ENCODE measurements at regions not wholly inside any gene's neighbourhood (a gene's known extent, or its start where the extent isn't known, plus 50 kb on each side); places are given as distances from the start of the nearest gene placed in this dataset.
A peak's percentile ranks its signal among the peaks of the same experiment; 100 is the strongest.

DNA sequence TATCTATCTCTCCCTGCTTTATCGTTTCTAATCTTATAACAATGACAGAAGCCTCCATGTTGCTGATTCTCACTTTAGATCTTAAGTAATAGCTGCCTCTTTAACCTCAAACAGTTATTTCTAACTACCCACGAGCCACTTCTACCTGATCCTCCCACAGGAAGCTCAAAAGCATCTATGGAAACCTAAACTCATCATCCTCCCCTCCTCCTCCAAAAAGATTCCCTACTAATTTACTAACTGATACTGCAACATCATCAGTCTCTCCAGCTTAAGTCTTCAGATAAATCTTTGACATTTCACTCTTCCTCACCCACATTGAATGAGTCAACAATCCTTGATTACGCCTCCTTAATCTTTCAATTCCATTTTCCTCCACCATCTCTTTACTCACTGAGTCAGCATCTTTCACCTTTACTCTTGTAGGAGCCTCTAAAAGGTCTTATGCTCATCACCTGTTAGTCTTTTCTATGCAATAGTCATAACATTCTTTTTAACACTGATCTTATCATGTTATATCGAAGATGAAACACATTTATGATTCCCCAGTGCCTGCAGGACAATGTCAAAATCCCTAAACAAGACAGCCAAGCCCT lies 526.7 kb upstream of the CDH4 start:
- DNase-seq = no peak

DNA sequence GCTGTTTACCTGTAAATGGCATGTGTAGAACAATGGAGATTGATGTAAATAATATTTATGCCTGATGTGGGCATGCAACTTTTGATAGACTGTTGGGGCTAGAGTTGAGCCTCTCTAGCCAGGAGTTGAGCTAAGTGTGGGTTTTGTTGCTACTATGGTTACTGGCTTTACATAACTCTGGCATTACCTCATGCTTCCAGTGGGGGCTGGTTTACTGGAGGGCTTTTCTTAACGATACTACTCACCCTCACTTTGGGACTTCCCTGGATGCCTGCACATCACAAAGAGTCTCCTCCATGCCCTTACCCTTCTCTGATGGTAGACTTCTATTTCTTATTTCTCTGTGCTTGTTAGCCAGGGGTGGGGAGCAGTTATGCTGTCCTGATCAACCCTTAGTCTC lies 524.6 kb upstream of the CDH4 start:
- no peak for DNase-seq

DNA sequence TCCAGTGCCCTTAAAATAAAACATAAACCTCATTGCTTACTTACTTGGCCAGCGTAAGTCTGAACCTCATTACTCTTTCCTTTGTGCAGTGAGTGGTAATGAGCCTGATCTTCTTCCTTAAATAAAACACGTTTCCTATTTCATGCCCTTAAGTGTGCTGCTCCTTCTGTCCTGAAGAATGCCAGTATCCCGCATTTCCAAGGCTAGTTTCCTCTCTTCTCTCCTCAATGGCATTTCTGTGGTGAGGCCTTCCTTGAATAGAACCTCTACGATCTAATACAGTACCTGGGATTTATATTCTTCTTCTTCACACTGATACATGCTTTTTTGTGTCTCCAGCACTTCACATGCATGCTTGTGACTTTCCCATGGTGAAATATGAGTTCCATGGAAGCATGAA lies 523.4 kb upstream of the CDH4 start:
- DNase-seq = no peak

DNA sequence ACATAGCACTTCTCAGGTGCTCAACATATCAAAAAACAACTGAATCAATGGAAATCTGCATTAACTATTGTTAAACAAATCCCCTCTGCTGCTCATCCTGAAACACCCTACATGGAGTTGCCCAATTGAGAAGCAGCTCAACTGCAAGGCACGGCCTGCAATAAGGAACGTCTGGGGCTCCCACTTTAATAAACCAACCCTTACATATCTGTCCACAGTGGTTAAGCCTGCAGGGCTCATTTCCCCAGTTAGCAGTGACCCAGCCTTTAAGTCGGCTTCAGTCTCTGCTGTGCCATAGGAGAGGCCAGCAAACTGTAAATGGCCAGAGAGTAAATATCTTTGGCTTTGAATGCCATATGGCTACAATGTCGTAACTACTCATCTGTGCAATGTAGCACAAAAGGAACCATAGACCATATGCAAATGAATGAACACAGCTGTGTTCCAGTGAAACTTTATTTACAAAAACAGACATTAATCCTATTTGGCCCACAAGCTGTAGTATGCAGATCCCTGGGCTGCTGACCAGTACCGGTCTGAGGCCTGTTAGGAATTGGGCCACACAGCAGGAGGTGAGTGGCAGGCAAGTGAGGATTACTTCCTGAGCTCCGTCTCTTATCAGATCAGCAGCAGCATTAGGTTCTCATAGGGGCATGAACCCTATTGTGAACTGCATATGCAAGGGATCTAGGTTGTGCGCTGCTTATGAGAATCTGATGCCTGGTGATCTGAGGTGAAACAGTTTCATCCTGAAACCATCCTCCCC lies 522.7 kb upstream of the CDH4 start:
- no peak for DNase-seq

DNA sequence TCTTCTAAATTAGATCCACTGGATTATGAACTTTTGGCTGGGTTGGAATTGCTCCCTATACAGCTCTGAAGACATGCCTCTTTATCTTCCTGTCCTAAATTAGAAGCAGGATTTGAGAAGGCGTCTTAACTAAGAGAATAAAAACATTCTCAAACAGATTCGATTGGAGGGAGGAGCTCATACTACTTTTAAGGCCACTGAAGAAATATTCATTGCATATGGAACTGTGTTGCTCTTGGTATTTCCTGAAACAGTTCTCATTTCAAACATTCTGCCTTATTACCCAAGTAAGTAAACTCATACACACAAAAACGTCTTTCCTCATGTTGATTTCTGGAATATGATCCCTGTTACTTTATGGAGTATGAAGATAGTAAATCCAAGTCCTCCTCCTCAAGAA lies 519.7 kb upstream of the CDH4 start:
- peak; percentile 45 for DNase-seq

DNA sequence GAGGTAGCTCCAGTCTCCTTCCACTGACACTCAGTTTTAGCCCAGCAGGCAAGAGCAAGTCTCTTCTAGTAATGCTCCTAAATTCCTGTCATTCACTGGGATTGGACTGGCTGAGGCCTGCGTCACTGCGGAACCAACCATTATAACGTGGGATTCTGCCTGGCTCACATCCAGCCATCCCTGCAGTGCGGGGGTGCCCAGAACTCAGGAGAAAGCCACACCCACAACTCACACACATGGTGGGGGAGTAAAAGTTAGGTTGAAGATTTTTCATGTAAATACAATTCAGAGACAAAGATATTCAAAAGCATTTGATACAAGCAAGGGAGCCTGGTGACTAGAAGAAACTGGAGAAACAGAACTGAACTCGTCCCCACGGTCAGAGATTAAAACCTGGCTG lies 504.0 kb upstream of the CDH4 start:
- DNase-seq = no peak

DNA sequence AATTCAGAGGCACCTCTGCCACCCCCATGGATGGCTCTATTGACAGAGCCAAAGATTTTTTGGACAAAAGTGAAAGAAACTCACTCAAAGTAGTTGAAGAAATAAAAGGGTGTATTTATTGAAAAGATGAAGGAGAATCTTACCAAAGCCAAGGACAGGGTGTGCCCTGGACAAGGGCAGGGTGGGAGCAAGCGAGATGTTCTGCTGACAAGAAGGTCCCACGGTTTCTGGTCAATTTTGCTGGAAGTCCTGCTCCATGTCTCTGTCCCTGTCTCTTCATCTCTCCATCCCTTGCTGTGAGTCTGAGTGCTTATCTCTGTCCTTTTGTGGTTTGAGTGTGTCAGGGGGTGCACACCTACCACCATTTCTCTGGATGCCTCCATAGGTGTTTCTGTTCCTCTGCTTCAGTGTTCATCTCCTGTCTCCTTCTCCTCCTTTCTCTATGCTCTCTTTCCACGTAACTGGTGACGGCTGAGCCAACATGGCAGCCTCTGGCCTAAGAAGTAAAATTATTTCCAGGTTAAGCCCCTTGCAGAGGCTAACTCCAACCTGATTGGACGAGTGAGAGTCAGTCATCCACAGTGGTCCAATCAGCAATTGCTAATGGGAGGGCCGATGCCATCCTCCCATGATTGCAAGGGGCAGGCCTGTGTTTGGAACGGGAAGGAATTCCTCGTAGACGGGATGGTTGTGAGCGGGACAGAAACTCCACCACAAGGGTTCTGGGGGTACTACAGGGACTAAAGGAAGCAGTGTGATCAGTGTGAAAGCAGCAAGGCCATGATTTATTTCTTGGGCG lies 502.1 kb upstream of the CDH4 start:
- DNase-seq = no peak

DNA sequence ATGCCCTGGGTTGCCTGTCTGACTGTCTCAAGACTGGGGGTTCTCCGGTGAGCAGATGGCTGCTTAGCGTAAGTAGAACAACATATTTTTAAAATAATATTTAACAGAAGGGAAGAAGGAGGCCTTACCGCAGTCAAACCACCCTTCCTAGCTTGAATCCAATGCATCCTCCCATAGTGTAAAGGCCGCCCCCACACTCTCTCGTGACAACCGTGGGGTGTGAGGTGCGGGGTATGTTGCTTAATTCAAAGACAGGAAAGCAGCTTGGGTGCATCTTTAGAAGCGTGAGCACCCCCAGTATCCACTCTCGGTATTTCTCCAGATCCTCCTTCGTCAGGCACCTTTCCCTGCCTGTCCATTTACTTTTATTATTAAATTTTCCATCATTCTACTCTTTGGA lies 501.2 kb upstream of the CDH4 start:
- DNase-seq = no peak

DNA sequence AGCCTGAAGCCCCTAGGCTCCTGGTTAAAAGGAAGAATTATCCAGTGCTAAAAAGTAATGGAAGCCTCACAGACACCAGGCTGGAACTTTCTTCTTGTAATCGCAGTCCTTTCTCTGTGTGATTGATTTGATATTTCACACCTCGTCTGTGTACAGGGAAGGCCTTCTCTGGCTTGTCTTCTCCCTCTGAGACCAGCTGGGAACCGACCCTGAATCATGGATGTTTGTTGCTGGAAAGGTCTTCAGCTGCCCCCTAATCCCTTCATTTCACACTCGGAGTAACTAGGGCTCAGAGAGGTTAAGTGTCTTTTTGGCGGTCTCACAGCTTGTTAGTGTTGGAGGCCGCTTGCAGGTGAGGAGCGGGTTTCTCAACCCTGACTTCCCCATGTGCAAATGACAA lies 500.2 kb upstream of the CDH4 start:
- no peak for DNase-seq

DNA sequence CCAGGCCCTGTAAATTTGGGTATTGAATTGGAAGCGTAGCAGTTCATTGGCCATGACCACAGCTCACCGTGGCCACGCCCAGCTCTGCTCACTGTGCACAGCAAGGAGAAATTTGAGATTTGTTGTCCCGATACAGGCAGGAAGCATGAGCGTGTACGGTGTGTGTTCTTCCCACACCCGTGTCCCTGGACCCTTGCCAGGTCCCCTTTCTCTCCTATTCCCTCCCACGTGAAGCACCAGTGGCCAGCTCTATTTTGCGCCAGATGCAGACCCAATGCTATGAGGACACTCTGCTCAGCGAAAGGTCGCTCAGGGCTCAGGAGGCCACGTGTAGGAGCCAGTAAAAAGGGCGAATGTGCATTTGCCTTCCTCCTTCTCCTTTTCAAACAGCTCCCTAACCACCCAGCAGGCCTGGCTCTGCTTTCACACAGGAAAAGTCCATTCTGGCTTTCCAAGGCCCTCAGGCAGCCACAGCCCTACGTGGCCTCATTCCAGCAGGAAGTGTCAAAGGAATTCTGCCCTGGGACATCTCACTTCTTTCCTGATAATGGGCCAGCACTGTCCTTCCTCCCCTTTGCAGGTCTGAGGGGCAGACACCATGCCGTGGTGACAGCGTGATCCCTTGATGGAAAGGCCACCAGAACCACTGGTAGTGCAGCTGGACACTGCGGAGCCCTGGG lies 499.2 kb upstream of the CDH4 start:
- no peak for DNase-seq

DNA sequence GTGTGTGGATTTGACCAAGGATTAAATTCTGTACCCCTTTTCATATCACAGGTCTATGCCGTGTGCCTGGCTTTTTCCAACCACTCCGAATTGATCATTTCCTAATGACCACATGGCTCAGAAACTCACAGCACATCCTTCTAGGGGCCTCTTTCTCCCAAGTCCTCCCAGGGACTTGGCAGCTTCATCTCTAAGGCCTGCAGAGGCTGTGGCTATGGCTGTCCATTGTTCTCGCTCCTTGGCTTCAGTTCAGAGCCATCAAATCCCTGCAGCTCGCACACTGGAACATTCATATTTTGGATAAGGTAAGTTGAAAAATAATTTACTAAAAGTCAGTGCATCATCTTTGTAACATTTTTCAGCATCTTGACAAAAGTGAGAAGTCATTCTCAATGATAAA lies 497.2 kb upstream of the CDH4 start:
- no peak for DNase-seq

DNA sequence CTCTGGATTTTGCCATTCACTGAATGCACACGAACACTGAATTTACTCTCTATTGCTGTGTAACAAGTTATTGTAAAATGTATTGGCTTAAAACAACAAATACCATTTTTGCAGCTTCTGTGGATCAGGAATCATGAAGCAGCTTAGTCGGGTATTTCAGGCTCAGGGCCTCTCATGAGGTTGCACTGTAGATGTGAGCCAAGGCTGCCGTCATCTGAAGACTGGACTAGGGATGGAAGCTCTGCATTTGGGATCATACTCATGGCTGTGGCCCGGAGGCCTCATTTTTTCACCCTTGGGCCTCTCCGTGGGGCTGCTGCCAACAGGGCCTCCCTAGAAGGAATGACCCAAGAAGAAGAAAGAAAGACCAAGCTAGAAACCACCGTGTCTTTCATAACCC lies 492.4 kb upstream of the CDH4 start:
- DNase-seq = no peak

DNA sequence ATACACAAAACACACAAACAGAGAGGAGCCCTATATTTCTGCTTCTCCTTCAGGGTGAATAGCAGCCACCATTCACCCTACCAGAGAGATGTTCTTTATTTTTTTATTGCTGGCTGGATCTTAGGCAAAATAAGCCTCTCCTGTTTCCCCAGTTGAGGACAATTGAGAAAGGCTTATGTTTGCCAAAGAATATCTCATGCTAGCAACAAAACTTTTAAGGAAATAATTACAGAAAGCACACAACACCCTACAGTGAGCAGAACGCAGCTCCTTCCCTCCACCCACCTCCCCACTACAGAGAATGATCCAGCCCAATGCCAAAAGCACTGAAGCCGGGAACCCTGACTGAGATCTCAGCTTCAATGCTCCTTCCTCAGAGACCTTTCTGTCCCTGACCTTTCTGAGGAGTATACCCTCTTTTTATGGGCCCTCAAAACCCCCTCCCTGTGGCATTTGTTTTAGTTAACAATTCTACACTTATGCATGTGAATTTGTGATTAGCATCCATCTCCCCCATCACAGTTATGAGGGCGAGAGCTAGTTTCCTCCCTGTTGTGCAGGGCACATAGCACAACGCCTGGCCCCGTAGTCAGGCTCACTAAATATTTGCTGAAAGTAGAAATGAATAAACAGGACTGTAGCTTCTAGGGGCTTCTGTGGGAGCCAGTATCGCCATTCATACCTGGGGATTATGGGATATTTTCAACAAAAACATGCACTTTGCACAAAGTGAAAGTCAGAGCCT lies 491.6 kb upstream of the CDH4 start:
- DNase-seq = no peak

DNA sequence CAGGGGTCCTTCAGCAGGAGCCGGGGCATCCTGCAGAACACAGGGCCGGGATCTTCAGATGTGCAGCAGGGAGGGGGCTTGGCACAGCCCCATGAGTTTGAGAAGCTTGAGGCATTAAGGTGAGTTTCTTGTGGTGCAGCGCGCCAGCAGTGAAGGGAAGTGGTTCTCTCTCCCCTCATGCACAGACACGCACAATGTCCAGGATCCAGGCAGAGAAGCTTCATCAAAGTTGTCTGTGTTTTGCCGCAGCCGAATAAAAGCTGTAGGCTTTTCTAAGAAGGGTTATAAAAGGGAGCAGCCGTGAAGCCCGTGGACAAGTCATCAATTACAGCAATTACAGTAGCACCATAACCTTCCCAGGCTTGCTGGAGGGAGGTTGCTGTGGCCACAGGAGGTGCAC lies 491.0 kb upstream of the CDH4 start:
- DNase-seq = no peak

DNA sequence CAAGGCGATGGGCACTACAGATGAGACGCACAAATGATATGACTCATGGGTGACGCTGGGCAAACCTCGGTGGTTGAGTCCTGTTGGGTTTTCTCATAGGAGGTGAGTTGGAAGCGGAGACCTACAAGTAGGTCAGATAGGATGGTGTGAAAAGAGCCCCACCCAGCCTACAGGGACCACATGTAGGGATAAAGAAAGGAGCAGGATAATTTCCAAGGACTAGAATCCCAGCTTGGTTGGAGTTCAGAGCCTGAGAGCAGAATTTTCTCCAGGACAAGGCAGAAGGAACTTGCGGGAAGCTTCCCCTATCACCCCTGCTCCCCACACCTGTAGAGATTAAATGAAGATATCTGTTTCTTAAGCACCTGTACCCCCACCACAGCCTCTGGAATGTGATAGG lies 489.7 kb upstream of the CDH4 start:
- no peak for DNase-seq

DNA sequence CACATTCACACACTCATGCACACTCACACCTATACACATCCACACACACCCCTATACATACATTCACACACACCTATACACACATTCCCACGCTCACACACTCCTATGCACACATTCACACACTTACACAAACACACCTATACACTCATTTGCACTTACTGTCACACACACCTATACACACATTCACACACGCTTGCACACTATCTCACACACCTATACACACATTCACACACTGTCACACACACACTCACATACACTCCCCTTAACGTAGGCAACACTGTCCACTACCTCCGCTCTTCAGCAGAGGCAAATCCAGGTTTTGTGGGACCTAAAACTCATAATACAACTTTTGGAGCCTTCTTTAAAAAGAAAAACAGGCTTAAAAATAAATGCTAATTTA lies 487.7 kb upstream of the CDH4 start:
- DNase-seq = no peak

DNA sequence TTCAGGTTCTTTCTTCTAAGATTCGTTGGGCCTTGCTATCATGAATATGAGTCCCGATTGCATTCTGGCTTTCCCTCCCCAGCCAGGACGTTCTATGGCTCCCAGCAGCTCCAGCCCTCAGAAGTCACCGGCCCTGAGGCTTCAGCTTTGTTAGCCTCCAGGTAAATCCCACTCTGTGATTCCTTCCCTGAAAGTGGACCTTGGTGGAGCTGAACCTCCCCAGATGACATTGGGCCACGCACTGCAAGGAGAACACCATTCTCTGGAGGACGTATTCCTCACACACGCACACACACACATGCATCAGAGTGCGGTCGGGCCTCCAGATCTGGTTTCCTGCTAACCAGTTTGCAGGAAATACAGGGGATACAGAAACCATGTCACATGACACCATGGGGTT lies 487.3 kb upstream of the CDH4 start:
- DNase-seq = no peak

DNA sequence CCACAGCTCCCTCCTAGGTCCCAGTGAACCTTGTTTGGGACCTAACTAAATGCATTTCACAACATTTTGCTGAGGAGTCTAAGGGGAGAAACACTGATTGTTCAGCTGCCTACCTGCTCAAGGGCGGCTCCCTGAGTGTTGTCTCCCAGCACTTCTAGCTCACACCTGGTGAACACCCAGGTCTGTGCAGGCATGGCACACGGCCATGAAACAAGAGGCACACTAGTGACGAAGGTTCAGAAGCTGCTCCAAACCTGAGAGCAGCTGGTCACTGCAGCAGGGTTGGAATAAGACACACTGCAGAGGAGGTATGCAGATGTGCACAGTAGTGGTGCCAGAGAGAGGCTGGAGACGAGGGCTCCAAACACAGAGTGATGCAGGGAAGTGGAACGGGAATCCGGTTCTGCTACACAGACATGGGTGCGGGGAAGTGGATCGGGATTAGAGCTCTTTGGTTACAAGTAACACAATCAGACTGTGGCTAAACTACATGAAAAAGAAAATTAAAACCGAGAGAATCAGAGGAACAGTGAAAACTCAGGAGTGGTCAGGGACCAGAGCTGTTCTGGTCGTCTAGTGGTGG lies 486.1 kb upstream of the CDH4 start:
- DNase-seq = peak; percentile 37

DNA sequence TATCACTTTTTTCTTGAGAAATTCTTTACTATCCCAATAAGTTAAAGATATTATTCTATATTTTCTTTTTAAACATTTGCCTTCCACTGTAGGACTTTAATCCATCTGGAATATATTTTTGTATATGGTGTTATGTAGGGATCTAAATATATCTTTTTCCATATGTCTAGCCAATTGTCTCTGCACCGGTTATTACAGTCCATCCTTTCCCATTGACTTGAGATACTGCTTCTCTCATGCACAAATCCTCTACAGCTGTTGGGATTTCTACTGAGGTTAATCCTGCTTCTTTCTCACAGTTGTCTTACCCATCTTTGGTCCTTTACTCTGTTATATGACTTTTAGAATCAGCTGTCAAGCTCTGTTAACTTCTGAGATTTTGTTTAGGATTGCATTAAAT lies 483.8 kb upstream of the CDH4 start:
- no peak for DNase-seq

DNA sequence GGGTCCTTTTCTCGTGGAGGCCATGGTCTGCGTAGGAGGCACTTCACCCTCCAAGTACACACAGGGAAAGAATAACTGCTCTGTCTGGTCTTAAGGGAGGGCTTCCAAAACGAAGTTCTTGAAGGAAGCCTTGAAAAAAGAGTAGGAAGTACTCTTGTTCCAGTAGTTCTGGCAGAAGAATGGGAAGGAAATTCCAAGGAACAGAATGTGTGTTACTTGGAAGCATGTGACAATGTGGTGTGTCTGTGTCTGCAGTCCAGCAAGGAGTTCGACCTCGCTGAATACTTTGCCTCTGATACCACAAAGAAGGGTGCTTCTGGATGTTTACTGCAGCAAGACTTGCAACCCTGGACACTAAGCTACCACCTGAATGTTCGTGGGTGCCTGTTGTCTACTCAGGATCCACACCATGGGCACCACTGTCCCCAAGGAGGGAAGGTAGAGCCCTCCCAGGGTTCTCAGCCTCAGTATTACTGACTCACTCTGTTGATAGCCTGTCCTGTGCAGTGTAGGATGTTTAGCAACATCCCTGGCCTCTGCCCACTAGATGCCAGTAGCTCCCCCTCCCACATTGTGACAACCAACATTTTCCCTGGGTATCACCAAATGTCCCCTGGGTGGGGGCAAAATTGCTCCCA lies 471.6 kb upstream of the CDH4 start:
- no peak for DNase-seq

DNA sequence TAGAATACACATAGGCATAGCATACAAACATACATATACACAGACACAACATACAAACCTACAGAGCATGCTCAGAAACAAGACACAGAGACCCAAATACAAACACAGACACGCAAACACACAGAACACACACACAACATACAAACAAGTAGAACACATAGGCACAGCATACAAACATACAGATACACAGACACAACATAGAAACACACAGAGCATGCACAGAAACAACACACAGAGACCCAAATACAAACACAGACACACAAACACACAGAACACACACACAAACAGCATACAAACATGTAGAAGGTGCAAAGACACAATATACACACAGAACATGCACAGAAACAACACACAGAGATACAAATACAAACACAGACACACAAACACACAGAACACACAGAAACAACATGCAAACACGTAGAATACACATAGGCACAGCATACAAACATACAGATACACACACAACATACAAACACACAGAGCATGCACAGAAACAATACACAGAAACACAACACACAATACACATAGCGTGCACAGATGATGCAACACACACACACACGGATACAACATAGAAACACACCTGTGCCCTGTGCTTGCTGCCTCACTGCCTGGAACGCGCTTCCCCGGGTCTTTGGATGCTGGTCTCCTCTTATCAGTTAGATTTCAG lies 469.0 kb upstream of the CDH4 start:
- no peak for DNase-seq

DNA sequence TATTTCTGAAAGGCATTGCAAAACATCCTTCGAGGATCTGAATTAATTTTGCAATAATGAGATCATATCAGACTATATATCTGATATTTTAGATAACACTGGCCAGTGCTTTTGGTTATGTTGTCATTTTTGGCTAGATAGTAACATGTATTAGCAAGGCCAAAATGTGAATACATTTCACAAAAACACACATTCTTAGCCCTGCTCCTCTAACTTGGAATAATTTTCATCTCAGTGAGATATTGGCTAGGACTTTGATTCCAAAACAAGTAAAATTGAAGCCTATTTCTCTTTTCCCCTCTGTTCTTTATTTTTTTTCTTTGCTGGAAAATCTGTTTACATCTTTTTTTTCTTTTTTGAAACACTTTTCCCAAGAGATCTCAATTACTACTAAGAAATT lies 466.8 kb upstream of the CDH4 start:
- no peak for DNase-seq

All from DMS79 treated with DMSO at 0.1 percent for 48 hours (cell line).